ENCODE measurements at regions not wholly inside any gene's neighbourhood (a gene's known extent, or its start where the extent isn't known, plus 50 kb on each side); places are given as distances from the start of the nearest gene placed in this dataset.

- Histone ChIP-seq H2AFZ (ENCODE audit: low read length) (no peak overlapping the region), H3K4me2 (ENCODE audit: extremely low read depth, insufficient read depth, low read length) (no peak overlapping the region), H4K20me1 (ENCODE audit: control insufficient read depth, extremely low read depth, insufficient read depth, low read length) (no peaks in the 10 kb centered on the region), H3K27ac (ENCODE audit: insufficient read depth, low read length) (no peak overlapping the region), H3K4me1 (ENCODE audit: control insufficient read depth, extremely low read depth, insufficient read depth, low read length) (no peaks in the 10 kb centered on the region), H3K9ac (ENCODE audit: insufficient read depth, low read length) (no peak overlapping the region), H3K9me3 (ENCODE audit: control insufficient read depth, insufficient read depth, low read depth, low read length) (no peaks in the 10 kb centered on the region), H3K36me3 (ENCODE audit: control insufficient read depth, insufficient read depth, low read length) (no peaks in the 10 kb centered on the region), H3K79me2 (ENCODE audit: control insufficient read depth, insufficient read depth, low read length) (no peaks in the 10 kb centered on the region), H3K4me3 (replicated peaks in 1 of 4; ENCODE audit: control extremely low read depth in 1 of 4, insufficient read depth in 1 of 4, low read depth in 3 of 4, low read length in 4 of 4) (no peak overlapping the region), H3K27me3 (ENCODE audit: control insufficient read depth, insufficient read depth, low read length) (no peaks in the 10 kb centered on the region)
- TF ChIP-seq EZH2 (IDR thresholded peaks at IDR 0.05; ENCODE audit: low read length, missing control alignments) = no peak
- TF ChIP-seq CTCF (conservative IDR thresholded peaks at IDR 0.05 in 1 of 2, IDR thresholded peaks at IDR 0.05 in 1 of 2; ENCODE audit: low read depth in 1 of 2, low read length in 2 of 2) = no peak
- no peak for DNase-seq (ENCODE audit: low read depth in 2 of 2)
These were observed 222.4 kb upstream of the ANKRD30A start for GRCh38 chr10:36903040-36903439.

- no peak overlapping the region for H3K27ac ChIP-seq (ENCODE audit: insufficient read depth, low read length)
- H3K27me3 ChIP-seq (ENCODE audit: control insufficient read depth, insufficient read depth, low read length) = no peaks in the 10 kb centered on the region
- H3K36me3 ChIP-seq (ENCODE audit: control insufficient read depth, insufficient read depth, low read length) = no peaks in the 10 kb centered on the region
- H3K79me2 ChIP-seq (ENCODE audit: control insufficient read depth, insufficient read depth, low read length) = no peaks in the 10 kb centered on the region
- no peak overlapping the region for H3K4me2 ChIP-seq (ENCODE audit: extremely low read depth, insufficient read depth, low read length)
- no peaks in the 10 kb centered on the region for H3K9me3 ChIP-seq (ENCODE audit: control insufficient read depth, insufficient read depth, low read depth, low read length)
- no peaks in the 10 kb centered on the region for H4K20me1 ChIP-seq (ENCODE audit: control insufficient read depth, extremely low read depth, insufficient read depth, low read length)
- H3K9ac ChIP-seq (ENCODE audit: insufficient read depth, low read length) = no peak overlapping the region
- TF ChIP-seq CTCF (conservative IDR thresholded peaks at IDR 0.05 in 1 of 2, IDR thresholded peaks at IDR 0.05 in 1 of 2; ENCODE audit: low read depth in 1 of 2, low read length in 2 of 2) = no peak
- TF ChIP-seq EZH2 (IDR thresholded peaks at IDR 0.05; ENCODE audit: low read length, missing control alignments) = no peak
- H2AFZ ChIP-seq (ENCODE audit: low read length) = no peak overlapping the region
- H3K4me3 ChIP-seq (replicated peaks in 1 of 4; ENCODE audit: control extremely low read depth in 1 of 4, insufficient read depth in 1 of 4, low read depth in 3 of 4, low read length in 4 of 4) = no peak overlapping the region
- DNase-seq (ENCODE audit: low read depth in 2 of 2) = no peak
- no peaks in the 10 kb centered on the region for H3K4me1 ChIP-seq (ENCODE audit: control insufficient read depth, extremely low read depth, insufficient read depth, low read length)
These were observed 225.7 kb upstream of the ANKRD30A start for GRCh38 chr10:36899652-36900051.

DNA sequence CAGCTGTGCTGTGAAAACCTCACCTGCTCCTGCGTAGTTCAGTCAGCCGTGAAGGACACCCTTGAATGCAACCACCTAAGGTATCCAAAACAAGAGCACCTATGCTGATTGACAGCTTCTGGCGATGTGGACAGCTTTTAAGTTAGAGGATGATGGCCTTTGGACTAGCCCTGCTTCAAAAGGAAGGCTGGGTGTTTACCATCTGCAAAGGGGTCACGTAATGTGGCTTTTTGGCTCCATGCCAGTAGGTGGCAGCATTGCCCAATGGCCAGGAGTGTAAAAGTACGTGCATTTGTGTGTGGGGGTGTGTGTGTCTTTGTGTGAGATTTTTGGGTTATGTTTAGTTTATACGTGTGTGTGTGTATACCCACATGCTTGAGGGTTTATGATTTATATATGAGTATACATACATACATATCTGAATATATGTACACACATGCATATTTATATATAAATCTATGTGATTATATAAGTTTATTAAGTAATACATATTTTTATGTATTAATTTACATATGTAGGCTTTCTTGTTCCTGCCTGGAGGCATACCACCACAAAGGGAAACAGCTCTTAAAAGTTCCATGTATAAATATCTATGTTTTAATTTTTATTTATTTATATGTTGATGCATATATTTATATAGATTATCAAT is 236.3 kb upstream of the ANKRD30A start:
- no peaks in the 10 kb centered on the region for H4K20me1 ChIP-seq (ENCODE audit: control insufficient read depth, extremely low read depth, insufficient read depth, low read length)
- H3K27ac ChIP-seq (ENCODE audit: insufficient read depth, low read length) = no peak overlapping the region
- no peak overlapping the region for H3K9ac ChIP-seq (ENCODE audit: insufficient read depth, low read length)
- DNase-seq (ENCODE audit: low read depth in 2 of 2) = peak in 1 of 2 donors; percentile 3
- H3K4me1 ChIP-seq (ENCODE audit: control insufficient read depth, extremely low read depth, insufficient read depth, low read length) = no peaks in the 10 kb centered on the region
- H2AFZ ChIP-seq (ENCODE audit: low read length) = no peak overlapping the region
- H3K9me3 ChIP-seq (ENCODE audit: control insufficient read depth, insufficient read depth, low read depth, low read length) = no peaks in the 10 kb centered on the region
- H3K4me3 ChIP-seq (replicated peaks in 1 of 4; ENCODE audit: control extremely low read depth in 1 of 4, insufficient read depth in 1 of 4, low read depth in 3 of 4, low read length in 4 of 4) = no peak overlapping the region
- H3K79me2 ChIP-seq (ENCODE audit: control insufficient read depth, insufficient read depth, low read length) = no peaks in the 10 kb centered on the region
- no peaks in the 10 kb centered on the region for H3K27me3 ChIP-seq (ENCODE audit: control insufficient read depth, insufficient read depth, low read length)
- H3K4me2 ChIP-seq (ENCODE audit: extremely low read depth, insufficient read depth, low read length) = no peak overlapping the region
- H3K36me3 ChIP-seq (ENCODE audit: control insufficient read depth, insufficient read depth, low read length) = no peaks in the 10 kb centered on the region
- TF ChIP-seq CTCF (conservative IDR thresholded peaks at IDR 0.05 in 1 of 2, IDR thresholded peaks at IDR 0.05 in 1 of 2; ENCODE audit: low read depth in 1 of 2, low read length in 2 of 2) (no peak), EZH2 (IDR thresholded peaks at IDR 0.05; ENCODE audit: low read length, missing control alignments) (no peak)

Measured in fibroblast of lung (primary cell).